ENCODE measurements at regions not wholly inside any gene's neighbourhood (a gene's known extent, or its start where the extent isn't known, plus 50 kb on each side); places are given as distances from the start of the nearest gene placed in this dataset.

GRCh38 chr16:88331989-88332920 lies 50.5 kb upstream of the ZNF469 start:
- Histone ChIP-seq H2BK20ac (ENCODE audit: low read length) (no peak overlapping the region), H3K23ac (ENCODE audit: insufficient read length) (no peak overlapping the region), H3K18ac (ENCODE audit: extremely low read depth, low read length) (no peak overlapping the region), H2AFZ (ENCODE audit: low read length) (no peak overlapping the region), H3K4ac (replicated peaks; ENCODE audit: insufficient read length, low read depth, low read length) (no peak overlapping the region), H3K36me3 (ENCODE audit: control insufficient read depth in 2 of 4, insufficient read depth in 4 of 4, low read length in 3 of 4) (no peaks in the 10 kb centered on the region), H3K9ac (replicated peaks in 1 of 4; ENCODE audit: extremely low read depth in 1 of 4, low read depth in 3 of 4, low read length in 3 of 4) (no peak overlapping the region), H4K5ac (ENCODE audit: insufficient read length, low read depth, low read length) (no peak overlapping the region), H3K23me2 (ENCODE audit: low read depth, low read length) (peaks cover 12% of the 10 kb centered on the region; the same call in 1 of the 2 replicates), H3K56ac (replicated peaks; ENCODE audit: insufficient read length, low read depth, low read length) (no peak overlapping the region), H3K79me2 (ENCODE audit: control insufficient read depth in 1 of 2, insufficient read depth in 2 of 2, low read length in 2 of 2) (no peaks in the 10 kb centered on the region), H3K4me1 (replicated peaks in 1 of 4; ENCODE audit: control insufficient read depth in 3 of 4, insufficient read depth in 4 of 4, low read length in 3 of 4) (no peaks in the 10 kb centered on the region), H3K27ac (ENCODE audit: low read depth, low read length) (no peak overlapping the region), H4K91ac (replicated peaks; ENCODE audit: insufficient read length, low read length) (no peak overlapping the region), H2BK12ac (ENCODE audit: low read depth, low read length) (no peak overlapping the region), H3K79me1 (ENCODE audit: low read depth, low read length) (no peaks in the 10 kb centered on the region), H3K14ac (ENCODE audit: insufficient read length) (no peak overlapping the region), H4K8ac (ENCODE audit: extremely low read depth, insufficient read depth, low read length) (no peak overlapping the region; the same call in 1 of the 2 replicates), H2BK15ac (ENCODE audit: low read length) (0 out of 2 replicates have a peak overlapping the region, but pooled peaks have one; percentile 10), H3K27me3 (replicated peaks in 1 of 4; ENCODE audit: control insufficient read depth in 3 of 4, extremely low read depth in 1 of 4, insufficient read depth in 3 of 4, low read length in 3 of 4) (no peaks in the 10 kb centered on the region), H4K20me1 (replicated peaks in 1 of 2; ENCODE audit: control insufficient read depth in 1 of 2, insufficient read depth in 2 of 2, low read length in 2 of 2) (peaks cover 0 to 8% of the 10 kb centered on the region in 2 experiments), H2AK5ac (ENCODE audit: low read depth, low read length) (no peak overlapping the region), H3K9me3 (ENCODE audit: insufficient read depth in 2 of 2, low read depth in 1 of 2, low read length in 1 of 2) (peaks cover 6 to 16% of the 10 kb centered on the region in 2 experiments), H2BK120ac (replicated peaks; ENCODE audit: low read depth, low read length) (no peak overlapping the region), H3K4me3 (ENCODE audit: extremely low read depth in 1 of 4, insufficient read depth in 2 of 4, low read depth in 3 of 4, low read length in 4 of 4) (no peak overlapping the region), H3K4me2 (ENCODE audit: insufficient read depth in 1 of 2, low read depth in 2 of 2, low read length in 2 of 2) (no peak overlapping the region), H2BK5ac (ENCODE audit: low read depth, low read length) (no peak overlapping the region)
- 92% methylated on average over 23 of the region's 23 CpGs; no CpG with 5 or more reads in 1 of the 2 experiments for WGBS, 2 experiments (ENCODE audit: extremely low coverage in 1 of 2, insufficient coverage in 1 of 2, insufficient read length in 1 of 2, insufficient replicate concordance in 2 of 2, low coverage in 1 of 2, low lambda C conversion rate in 2 of 2, missing lambda C conversion rate in 1 of 2)
- FAIRE-seq (no peak), DNase-seq (ENCODE audit: low read depth in 1 of 2, low spot score in 2 of 2) (no peak)
- POLR2A ChIA-PET (ENCODE audit: partially characterized antibody) = no interaction called here
- CTCF ChIA-PET (ENCODE audit: partially characterized antibody) = no interaction called here
- TF ChIP-seq BCL11A (IDR thresholded peaks at IDR 0.05; ENCODE audit: low read depth in 2 of 2, low read length in 2 of 2) = no peak
- TF ChIP-seq TAF7 (optimal IDR thresholded peaks at IDR 0.05; ENCODE audit: borderline replicate concordance, low read depth, low read length) = no peak
- TF ChIP-seq ATF2 (IDR thresholded peaks at IDR 0.05; ENCODE audit: low read length) = no peak
- no peak for TF ChIP-seq TBP (IDR thresholded peaks at IDR 0.05; ENCODE audit: low read depth, low read length)
- TF ChIP-seq CTBP2 (IDR thresholded peaks at IDR 0.05; ENCODE audit: borderline replicate concordance, insufficient read depth, insufficient read length, low read length) = no peak
- no peak for TF ChIP-seq CEBPB (IDR thresholded peaks at IDR 0.05; ENCODE audit: low read depth, low read length)
- TF ChIP-seq KDM4A (IDR thresholded peaks at IDR 0.05; ENCODE audit: low read depth, low read length, severe bottlenecking) = no peak
- no peak for TF ChIP-seq RNF2 (IDR thresholded peaks at IDR 0.05; ENCODE audit: borderline replicate concordance, low read depth, low read length, missing control alignments, poor library complexity, severe bottlenecking)

Data from H1 (cell line).